K562 (cell line): ENCODE measurements at regions not wholly inside any gene's neighbourhood (a gene's known extent, or its start where the extent isn't known, plus 50 kb on each side); places are given as distances from the start of the nearest gene placed in this dataset.

ENCODE experiments used
- CCNT2 ChIP-seq: IDR thresholded peaks from 2 replicates; pipeline ENCODE4 v1.6.1; 2011; ENCODE audit warnings: borderline replicate concordance, low read depth, mild to moderate bottlenecking, moderate library complexity, mixed read lengths, low read length; ENCODE audit not compliant: insufficient read length; ENCODE audit errors: extremely low read depth
- CXXC5 ChIP-seq: fragments of 250-450 bp; sonication (Bioruptor Pico); IDR thresholded peaks from 2 replicates; pipeline ENCODE4 v1.8.0; 2022; ENCODE audit warnings: inconsistent platforms, mild to moderate bottlenecking, moderate library complexity
- FOXK1 ChIP-seq: sonication (generic); formaldehyde crosslinking; IDR thresholded peaks from 2 replicates; pipeline ENCODE4 v1.8.0; 2022; ENCODE audit warnings: missing genetic modification reagents, mild to moderate bottlenecking, borderline replicate concordance
- JUN ChIP-seq, 2 experiments: sonication (generic) in 1 of 2; formaldehyde crosslinking in 1 of 2; IDR thresholded peaks; 2 replicates each; pipeline versions ENCODE4 v1.6.1 to v1.8.0; 2012 to 2022; ENCODE audit warnings: borderline replicate concordance in 2 of 2, mild to moderate bottlenecking in 2 of 2, improper control_type of control experiment in 1 of 2, low read depth in 1 of 2, low read length in 1 of 2, missing genetic modification reagents in 1 of 2
- MGA ChIP-seq: fragments of 450-650 bp; IDR thresholded peaks from 2 replicates; pipeline ENCODE4 v1.6.1; 2016; ENCODE audit warnings: mild to moderate bottlenecking, moderate library complexity
- MTF1 ChIP-seq: fragments of 250-450 bp; sonication (Bioruptor Pico); IDR thresholded peaks from 2 replicates; pipeline ENCODE4 v1.9.0; 2021; ENCODE audit warnings: moderate library complexity, mild to moderate bottlenecking, inconsistent platforms, borderline replicate concordance
- PHF21A ChIP-seq: fragments of 450-650 bp; IDR thresholded peaks from 2 replicates; pipeline ENCODE4 v1.6.1; 2017; ENCODE audit warnings: low read depth, borderline replicate concordance
- RBM39 ChIP-seq: fragments of 200-400 bp; formaldehyde crosslinking; optimal IDR thresholded peaks from 2 replicates; pipeline ENCODE3; 2018; ENCODE audit warnings: low read depth, low read length
- SNRNP70 ChIP-seq: fragments of 200-400 bp; formaldehyde crosslinking; optimal IDR thresholded peaks from 2 replicates; pipeline ENCODE3; 2017; ENCODE audit warnings: low read depth, low read length
- SRSF7 ChIP-seq: fragments of 200-400 bp; formaldehyde crosslinking; optimal IDR thresholded peaks from 2 replicates; pipeline ENCODE3; 2017; ENCODE audit warnings: mild to moderate bottlenecking, low read depth, low read length
- XRCC4 ChIP-seq: IDR thresholded peaks from one replicate; pipeline ENCODE4 v1.6.1; 2011; ENCODE audit not compliant: insufficient read depth, insufficient read length; ENCODE audit errors: extremely low read depth
- ZNF146 ChIP-seq: IDR thresholded peaks from one replicate; pipeline ENCODE4 v1.6.1; 2018; ENCODE audit warnings: missing compliant biosample characterization; ENCODE audit not compliant: unreplicated experiment
- TF ChIP-seq, protein P1 (sequence below): fragments of 450-650 bp; formaldehyde crosslinking; IDR thresholded peaks from 2 replicates; pipeline ENCODE4 v1.4.0; 2022; ENCODE audit warnings: missing genetic modification characterization

GRCh38 chr9:129496473-129497004, 124.4 kb downstream of the C9orf50 start (continued):
- TF ChIP-seq SNRNP70 (no peak), JUN (IDR thresholded peaks at IDR 0.05; ENCODE audit: borderline replicate concordance, low read depth, low read length) (no peak), JUN (CRISPR knock-in tag; IDR thresholded peaks at IDR 0.05; ENCODE audit: borderline replicate concordance) (no peak), MTF1 (CRISPR knock-in tag) (no peak), ZNF146 (CRISPR knock-in tag) (no peak), PHF21A (no peak), RBM39 (no peak), XRCC4 (no peak), MGA (no peak), SRSF7 (no peak), CCNT2 (peak; percentile 59), CXXC5 (CRISPR knock-in tag) (peak; percentile 40), FOXK1 (CRISPR knock-in tag) (0 out of 2 replicates have a peak, but pooled peaks have one; percentile 11)
- TF ChIP-seq, protein P1, sequence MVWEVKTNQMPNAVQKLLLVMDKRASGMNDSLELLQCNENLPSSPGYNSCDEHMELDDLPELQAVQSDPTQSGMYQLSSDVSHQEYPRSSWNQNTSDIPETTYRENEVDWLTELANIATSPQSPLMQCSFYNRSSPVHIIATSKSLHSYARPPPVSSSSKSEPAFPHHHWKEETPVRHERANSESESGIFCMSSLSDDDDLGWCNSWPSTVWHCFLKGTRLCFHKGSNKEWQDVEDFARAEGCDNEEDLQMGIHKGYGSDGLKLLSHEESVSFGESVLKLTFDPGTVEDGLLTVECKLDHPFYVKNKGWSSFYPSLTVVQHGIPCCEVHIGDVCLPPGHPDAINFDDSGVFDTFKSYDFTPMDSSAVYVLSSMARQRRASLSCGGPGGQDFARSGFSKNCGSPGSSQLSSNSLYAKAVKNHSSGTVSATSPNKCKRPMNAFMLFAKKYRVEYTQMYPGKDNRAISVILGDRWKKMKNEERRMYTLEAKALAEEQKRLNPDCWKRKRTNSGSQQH (CRISPR knock-in tag), result no peak
